Retinal pigment epithelial cell (primary cell): ENCODE measurements at regions not wholly inside any gene's neighbourhood (a gene's known extent, or its start where the extent isn't known, plus 50 kb on each side); places are given as distances from the start of the nearest gene placed in this dataset.

Source experiments
- DNase-seq: peaks from one replicate; pipeline ENCODE4 v3.0.0-alpha.2; 2010; ENCODE audit warnings: low read depth
- H3K4me3 ChIP-seq: 2 replicates; pipeline ENCODE4 v1.5.1; 2011; ENCODE audit warnings: mild to moderate bottlenecking, low read length, control low read depth, moderate library complexity
- TF ChIP-seq, protein P1 (sequence below): conservative IDR thresholded peaks from 2 replicates; pipeline ENCODE4 v1.5.1; 2011; ENCODE audit warnings: low read depth, low read length, control low read depth, inconsistent platforms

DNA sequence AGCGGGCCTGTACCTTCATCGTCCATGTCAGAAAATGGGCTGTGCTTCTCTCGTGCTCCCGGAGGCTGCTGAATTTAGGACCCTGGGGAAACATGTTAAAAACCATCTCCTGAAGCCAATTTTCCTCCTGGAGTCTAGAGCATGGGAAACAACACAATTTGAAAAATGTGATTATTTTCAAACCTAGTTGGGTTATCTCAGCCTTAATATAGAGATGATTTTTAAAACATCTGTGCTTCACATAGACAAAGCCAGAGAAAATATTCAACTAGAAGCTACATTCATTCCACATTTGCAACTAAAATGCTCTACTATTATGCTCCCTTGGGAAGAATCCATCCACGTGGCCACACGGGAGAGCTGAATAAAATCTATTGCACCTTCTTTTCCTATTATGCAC, 225.9 kb upstream of the TMEM72 start:
- H3K4me3 ChIP-seq, result no peak overlapping the region
- TF ChIP-seq, protein P1, sequence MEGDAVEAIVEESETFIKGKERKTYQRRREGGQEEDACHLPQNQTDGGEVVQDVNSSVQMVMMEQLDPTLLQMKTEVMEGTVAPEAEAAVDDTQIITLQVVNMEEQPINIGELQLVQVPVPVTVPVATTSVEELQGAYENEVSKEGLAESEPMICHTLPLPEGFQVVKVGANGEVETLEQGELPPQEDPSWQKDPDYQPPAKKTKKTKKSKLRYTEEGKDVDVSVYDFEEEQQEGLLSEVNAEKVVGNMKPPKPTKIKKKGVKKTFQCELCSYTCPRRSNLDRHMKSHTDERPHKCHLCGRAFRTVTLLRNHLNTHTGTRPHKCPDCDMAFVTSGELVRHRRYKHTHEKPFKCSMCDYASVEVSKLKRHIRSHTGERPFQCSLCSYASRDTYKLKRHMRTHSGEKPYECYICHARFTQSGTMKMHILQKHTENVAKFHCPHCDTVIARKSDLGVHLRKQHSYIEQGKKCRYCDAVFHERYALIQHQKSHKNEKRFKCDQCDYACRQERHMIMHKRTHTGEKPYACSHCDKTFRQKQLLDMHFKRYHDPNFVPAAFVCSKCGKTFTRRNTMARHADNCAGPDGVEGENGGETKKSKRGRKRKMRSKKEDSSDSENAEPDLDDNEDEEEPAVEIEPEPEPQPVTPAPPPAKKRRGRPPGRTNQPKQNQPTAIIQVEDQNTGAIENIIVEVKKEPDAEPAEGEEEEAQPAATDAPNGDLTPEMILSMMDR, result no peak
- no peak for DNase-seq

DNA sequence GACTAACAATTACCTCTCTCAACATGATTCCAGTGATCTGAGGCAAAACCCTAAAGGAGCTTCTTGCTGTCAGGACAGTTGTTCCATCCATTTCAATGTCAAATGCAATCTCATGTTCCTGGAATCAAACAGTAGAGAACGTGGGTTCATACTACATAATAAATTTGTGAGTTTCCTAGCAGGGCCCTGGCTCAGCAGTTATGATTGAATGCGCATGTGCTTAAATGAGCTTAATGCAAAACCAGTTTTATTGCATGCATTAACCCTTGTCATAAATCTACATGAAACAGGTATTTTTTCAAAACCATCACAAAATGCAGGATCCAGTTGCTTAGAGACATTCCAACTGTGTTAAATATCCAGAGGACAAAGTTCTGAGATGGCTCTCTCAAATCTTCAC, 225.4 kb upstream of the TMEM72 start:
- no peak overlapping the region for H3K4me3 ChIP-seq
- TF ChIP-seq, protein P1, result no peak
- DNase-seq, result no peak

DNA sequence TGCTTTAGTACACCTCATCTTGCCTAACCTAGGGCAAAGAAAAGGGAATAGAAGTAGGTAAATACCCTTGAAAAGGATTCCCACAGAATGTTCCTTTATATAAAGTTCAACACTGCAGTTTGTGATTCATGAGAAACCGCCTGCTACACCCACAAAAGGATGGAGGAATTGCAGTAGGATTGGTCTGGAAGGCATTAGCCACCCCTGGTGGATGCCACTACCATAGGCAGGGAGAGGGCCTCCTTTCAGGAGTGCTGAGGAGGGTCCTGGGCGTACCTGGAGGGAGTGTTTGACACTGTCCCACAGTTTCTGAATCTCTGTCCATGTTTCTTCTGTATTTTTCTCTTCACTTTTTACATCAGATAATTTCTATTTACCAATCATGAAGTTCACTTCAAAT, 221.8 kb upstream of the TMEM72 start:
- TF ChIP-seq, protein P1, result peak; percentile 22

DNA sequence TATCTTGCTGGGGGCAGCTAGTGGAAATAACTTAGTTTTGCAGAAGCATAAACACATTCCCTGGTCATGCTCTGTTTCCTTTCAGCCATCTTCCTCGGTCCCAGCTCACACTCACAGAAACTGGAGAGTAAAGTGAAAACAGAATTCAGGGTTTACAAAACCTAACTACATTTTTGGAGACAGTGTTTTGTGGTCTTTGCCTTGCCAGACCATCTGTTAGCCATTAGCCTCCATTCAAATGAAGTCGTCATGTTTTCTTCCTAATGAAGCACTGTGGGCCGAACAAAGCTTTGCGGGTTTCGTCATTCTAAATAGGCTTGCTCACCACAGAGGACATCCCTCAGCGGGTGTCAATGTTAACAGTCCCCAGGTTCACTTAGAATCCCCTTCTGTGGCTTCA, 214.6 kb upstream of the TMEM72 start:
- H3K4me3 ChIP-seq, result no peak overlapping the region
- TF ChIP-seq, protein P1, result no peak
- no peak for DNase-seq

More for the DNA sequence above, 221.8 kb upstream of the TMEM72 start:
- H3K4me3 ChIP-seq, result no peak overlapping the region
- no peak for DNase-seq

DNA sequence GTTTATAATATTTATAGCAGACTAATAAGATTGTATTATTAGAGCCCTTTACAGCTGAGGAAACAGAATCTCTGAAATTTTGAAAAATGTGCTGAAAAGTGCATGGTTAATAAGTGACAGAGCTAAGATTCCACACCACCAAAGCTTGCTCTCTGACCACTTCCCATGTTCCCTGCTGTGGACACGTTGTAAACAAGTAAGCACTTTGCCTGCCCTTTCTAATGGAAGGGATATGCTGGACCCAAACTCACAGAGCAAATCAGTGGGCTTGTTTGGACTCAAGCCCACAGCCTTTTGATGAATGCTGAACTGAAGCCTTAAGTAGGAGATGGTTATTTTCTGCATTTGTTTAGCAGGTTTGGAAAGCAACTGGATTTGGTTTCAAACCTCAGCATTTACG, 214.0 kb upstream of the TMEM72 start:
- no peak overlapping the region for H3K4me3 ChIP-seq
- TF ChIP-seq, protein P1, result no peak
- DNase-seq, result no peak

DNA sequence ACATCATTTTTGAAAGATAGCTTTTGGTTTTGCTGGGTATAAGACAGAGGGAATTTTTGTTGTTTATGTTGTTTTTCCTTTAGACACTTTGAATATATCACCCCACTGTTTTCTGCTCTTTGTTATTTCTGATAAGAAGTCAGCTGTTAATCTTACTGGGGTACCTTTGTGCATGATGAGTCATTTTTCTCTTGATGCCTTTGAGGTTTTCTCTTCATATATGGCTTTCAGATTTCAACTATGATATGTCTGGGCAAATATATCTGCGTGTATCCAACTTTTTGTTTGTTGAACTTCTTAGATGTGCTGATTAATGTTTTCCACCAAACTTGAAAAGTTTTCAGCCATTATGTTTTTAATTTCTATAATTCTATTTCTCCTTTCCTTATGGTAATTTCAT, 208.6 kb upstream of the TMEM72 start:
- DNase-seq, result no peak
- no peak overlapping the region for H3K4me3 ChIP-seq
- TF ChIP-seq, protein P1, result no peak

DNA sequence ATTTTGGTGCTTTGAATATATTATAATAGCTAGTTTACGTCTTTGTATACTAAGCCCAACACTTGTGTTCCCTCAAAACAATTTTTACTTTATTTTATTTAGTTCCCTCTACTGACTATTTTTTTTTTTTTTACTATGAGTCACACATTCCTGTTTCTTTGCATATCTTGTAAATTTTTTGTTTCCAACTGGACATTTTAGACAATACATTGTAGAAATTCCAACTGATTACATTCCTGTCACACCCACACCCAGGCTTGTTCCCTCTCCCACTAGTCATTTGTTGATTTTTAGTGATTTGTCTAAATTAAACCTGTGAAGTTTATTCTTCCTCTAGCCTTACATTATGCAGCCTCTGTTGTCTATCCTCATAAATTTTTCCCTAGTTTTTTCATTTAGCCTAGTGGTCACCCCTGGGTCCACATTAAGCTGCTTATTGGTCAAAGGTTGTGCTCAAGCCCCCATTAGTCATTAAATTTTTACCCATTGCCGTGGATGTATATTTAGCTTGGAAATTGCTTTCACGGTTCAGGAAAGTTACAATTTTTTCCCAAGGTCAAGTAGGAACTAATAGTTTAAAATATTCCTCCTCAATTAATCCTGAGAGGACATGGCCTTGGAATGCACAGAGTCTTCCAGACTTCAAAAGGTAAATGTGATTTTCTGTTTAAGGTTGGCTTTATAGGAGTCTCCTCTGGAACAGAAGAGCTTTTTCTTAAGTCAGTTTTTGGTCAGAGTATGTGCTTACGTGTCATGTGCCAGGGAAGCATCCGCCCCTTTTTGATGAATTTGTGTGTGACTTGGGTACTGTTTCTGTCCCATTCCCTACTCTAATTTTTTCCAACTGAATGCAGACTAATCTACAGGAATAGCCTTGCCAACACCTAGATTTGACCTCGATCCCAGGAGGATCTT, 207.6 kb upstream of the TMEM72 start:
- DNase-seq, result peak; percentile 70
- H3K4me3 ChIP-seq, result no peak overlapping the region
- TF ChIP-seq, protein P1, result no peak
